Coronary artery (tissue), 2 donors: ENCODE measurements at regions not wholly inside any gene's neighbourhood (a gene's known extent, or its start where the extent isn't known, plus 50 kb on each side); places are given as distances from the start of the nearest gene placed in this dataset.

Source experiments
- DNase-seq: peaks from one replicate; pipeline ENCODE4 v3.0.0-alpha.2; 2017; ENCODE audit warnings: low spot score
- H3K27ac ChIP-seq, 2 donors: fragments of 200-600 bp; sonication (generic); one replicate each; pipeline ENCODE4 v1.5.1; 2016 to 2019
- H3K4me3 ChIP-seq: fragments of 200-600 bp; sonication (generic); 2 replicates; pipeline ENCODE4 v1.5.1; 2016; ENCODE audit warnings: mild to moderate bottlenecking, moderate library complexity
- CTCF ChIP-seq: fragments of 200-600 bp; sonication (generic); IDR thresholded peaks from one replicate; pipeline ENCODE4 v1.5.1; 2019; ENCODE audit warnings: antibody characterized with exemption

DNA sequence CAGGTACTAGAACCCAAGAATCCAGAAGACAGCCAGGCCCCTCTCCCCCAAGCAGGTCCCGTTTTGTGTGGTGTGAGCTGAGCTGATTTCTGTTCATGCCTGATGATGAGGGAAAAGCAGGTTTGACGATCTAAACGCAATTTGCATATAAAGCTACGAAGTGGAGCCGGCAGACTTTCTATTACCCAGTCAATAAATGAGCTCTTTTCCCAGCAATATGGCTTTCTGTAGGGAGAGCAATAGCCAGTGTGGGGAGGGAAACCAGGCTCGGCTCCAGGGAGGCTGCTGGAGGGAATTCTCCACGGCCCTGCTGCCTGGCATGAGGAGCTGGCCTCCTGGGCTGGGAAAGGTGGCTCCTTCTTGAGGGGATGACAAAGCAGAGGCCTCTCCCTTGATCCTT is 140.7 kb upstream of the AJAP1 start:
- H3K4me3 ChIP-seq = no peak overlapping the region
- DNase-seq = no peak
- TF ChIP-seq CTCF = no peak
- no peak overlapping the region for H3K27ac ChIP-seq

- TF ChIP-seq CTCF = no peak
- Histone ChIP-seq H3K27ac (no peak overlapping the region), H3K4me3 (no peak overlapping the region)
- DNase-seq = peak; percentile 55
Measured at GRCh38 chr1:4515727-4516289, 138.6 kb upstream of the AJAP1 start.

DNA sequence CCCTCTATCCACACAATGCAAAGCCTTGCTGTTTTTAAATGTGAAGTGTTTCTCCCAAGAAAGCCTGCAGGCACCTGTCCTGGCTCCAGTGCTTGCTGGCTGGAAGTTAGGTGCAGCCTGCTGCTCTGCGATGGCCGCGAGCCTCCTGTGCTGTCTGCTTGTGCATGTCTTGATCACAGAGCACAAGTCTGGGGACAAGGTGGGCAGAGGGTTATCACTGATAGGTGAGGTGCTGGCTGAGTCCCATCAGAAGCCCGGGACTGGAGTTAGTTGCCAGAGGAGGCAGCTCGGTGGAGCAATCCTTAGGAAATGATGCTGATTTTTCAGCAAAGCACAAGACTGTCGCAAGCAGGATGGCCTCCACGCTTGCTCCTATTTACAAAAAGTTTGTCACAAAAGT is 137.8 kb upstream of the AJAP1 start:
- Histone ChIP-seq H3K4me3 (no peak overlapping the region), H3K27ac (no peak overlapping the region)
- DNase-seq = peak; percentile 54
- no peak for TF ChIP-seq CTCF

- H3K27ac ChIP-seq = no peak overlapping the region
- DNase-seq = peak; percentile 47
- no peak for TF ChIP-seq CTCF
- H3K4me3 ChIP-seq = no peak overlapping the region
Measured at GRCh38 chr1:4517186-4517954, 137.0 kb upstream of the AJAP1 start.

DNA sequence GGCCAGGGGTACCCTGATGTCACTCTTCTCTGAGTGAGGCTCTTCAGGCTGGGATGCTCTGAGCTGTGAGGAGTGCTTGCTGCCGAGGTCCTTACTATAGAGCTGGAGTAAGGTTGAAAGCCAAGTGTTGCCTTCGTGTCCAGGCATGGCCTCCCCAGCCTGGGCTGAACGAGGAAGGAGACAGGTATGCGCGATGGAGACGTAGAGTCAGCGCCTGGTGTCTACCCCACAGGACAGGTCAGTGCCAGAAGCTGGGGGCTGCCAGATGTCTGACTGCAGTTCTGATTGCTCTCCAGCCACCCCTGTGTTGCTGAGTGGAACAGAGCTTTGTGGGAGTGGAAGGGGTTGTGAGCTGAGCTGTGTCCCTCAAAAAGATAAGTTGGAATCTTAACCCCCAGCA is 135.8 kb upstream of the AJAP1 start:
- DNase-seq = peak; percentile 54
- no peak overlapping the region for H3K4me3 ChIP-seq
- no peak overlapping the region for H3K27ac ChIP-seq
- TF ChIP-seq CTCF = no peak

- DNase-seq = peak; percentile 12
Measured at GRCh38 chr1:4519954-4520353, 134.5 kb upstream of the AJAP1 start.

More at GRCh38 chr1:4519954-4520353, 134.5 kb upstream of the AJAP1 start:
- no peak for TF ChIP-seq CTCF
- H3K27ac ChIP-seq = no peak overlapping the region
- H3K4me3 ChIP-seq = no peak overlapping the region
